ENCODE measurements at regions not wholly inside any gene's neighbourhood (a gene's known extent, or its start where the extent isn't known, plus 50 kb on each side); places are given as distances from the start of the nearest gene placed in this dataset.

DNA sequence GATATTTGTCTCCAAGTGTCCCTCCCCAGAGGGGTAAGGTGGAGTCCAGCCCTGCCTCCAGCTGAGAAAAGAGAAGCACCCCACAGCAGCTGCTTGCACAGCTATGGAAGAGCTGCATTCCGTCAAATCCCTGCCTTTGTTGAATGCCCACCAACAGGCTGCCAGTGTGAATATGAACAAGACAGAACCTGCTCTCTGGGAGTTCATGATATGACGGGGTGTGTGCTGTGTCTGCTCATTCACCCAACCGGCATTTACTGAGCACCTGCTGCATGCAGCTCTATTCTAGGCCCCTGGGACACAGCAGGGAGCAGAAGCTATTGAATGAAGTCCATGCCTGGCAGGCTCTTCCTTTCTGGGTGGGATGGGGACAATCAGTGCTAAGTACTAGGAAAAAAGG lies 238.8 kb downstream of the GADD45G start:
- DNase-seq, result peak in 1 of 7 donors; percentile 2
- intact Hi-C loops (cut with DNase I), result no loop called here
- TF ChIP-seq, protein P1, sequence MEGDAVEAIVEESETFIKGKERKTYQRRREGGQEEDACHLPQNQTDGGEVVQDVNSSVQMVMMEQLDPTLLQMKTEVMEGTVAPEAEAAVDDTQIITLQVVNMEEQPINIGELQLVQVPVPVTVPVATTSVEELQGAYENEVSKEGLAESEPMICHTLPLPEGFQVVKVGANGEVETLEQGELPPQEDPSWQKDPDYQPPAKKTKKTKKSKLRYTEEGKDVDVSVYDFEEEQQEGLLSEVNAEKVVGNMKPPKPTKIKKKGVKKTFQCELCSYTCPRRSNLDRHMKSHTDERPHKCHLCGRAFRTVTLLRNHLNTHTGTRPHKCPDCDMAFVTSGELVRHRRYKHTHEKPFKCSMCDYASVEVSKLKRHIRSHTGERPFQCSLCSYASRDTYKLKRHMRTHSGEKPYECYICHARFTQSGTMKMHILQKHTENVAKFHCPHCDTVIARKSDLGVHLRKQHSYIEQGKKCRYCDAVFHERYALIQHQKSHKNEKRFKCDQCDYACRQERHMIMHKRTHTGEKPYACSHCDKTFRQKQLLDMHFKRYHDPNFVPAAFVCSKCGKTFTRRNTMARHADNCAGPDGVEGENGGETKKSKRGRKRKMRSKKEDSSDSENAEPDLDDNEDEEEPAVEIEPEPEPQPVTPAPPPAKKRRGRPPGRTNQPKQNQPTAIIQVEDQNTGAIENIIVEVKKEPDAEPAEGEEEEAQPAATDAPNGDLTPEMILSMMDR (IDR thresholded peaks at IDR 0.05), result no peak
- TF ChIP-seq POLR2A (IDR thresholded peaks at IDR 0.05), result no peak
- WGBS, 4 donors, result 79 to 99% (median 97%) methylated on average over 3 of the region's 3 CpGs
- Histone ChIP-seq H3K27ac (no peak overlapping the region), H3K27me3 (no peaks in the 10 kb centered on the region), H3K4me1 (replicated peaks in 1 of 2) (peaks cover 0 to 8% of the 10 kb centered on the region in 2 donors), H3K36me3 (replicated peaks in 1 of 2) (no peaks in the 10 kb centered on the region), H3K9me3 (replicated peaks in 1 of 3) (no peaks in the 10 kb centered on the region), H3K4me3 (no peak overlapping the region)

- H3K4me3 ChIP-seq, result no peak overlapping the region
- H3K4me1 ChIP-seq (replicated peaks in 1 of 2), result peaks cover 0 to 8% of the 10 kb centered on the region in 2 donors
- WGBS, 4 donors, result 95 to 98% (median 97%) methylated on average over 5 of the region's 5 CpGs
- TF ChIP-seq, protein P1 (IDR thresholded peaks at IDR 0.05), result no peak
- no peak for TF ChIP-seq POLR2A (IDR thresholded peaks at IDR 0.05)
- no peaks in the 10 kb centered on the region for H3K27me3 ChIP-seq
- DNase-seq, result peak in 1 of 7 donors; percentile 42
- intact Hi-C loops (cut with DNase I), result no loop called here
- no peaks in the 10 kb centered on the region for H3K36me3 ChIP-seq (replicated peaks in 1 of 2)
- no peak overlapping the region for H3K27ac ChIP-seq
- no peaks in the 10 kb centered on the region for H3K9me3 ChIP-seq (replicated peaks in 1 of 3)
Observed at GRCh38 chr9:89844075-89844474, 239.3 kb downstream of the GADD45G start.

- no peaks in the 10 kb centered on the region for H3K36me3 ChIP-seq (replicated peaks in 1 of 2)
- intact Hi-C loops (cut with DNase I), result no loop called here
- no peak overlapping the region for H3K4me3 ChIP-seq
- no peak overlapping the region for H3K27ac ChIP-seq
- TF ChIP-seq, protein P1 (IDR thresholded peaks at IDR 0.05), result no peak
- TF ChIP-seq POLR2A (IDR thresholded peaks at IDR 0.05), result no peak
- 94 to 96% (median 94%) methylated on average over 6 of the region's 6 CpGs for WGBS, 4 donors
- no peaks in the 10 kb centered on the region for H3K27me3 ChIP-seq
- no peaks in the 10 kb centered on the region for H3K9me3 ChIP-seq (replicated peaks in 1 of 3)
- H3K4me1 ChIP-seq (replicated peaks in 1 of 2), result peaks cover 0 to 3% of the 10 kb centered on the region in 2 donors
- DNase-seq, result peak in 2 of 7 donors; percentile 3 to 21
Observed at GRCh38 chr9:89844535-89844934, 239.7 kb downstream of the GADD45G start.

GRCh38 chr9:89845321-89845720 lies 240.5 kb downstream of the GADD45G start:
- 67 to 83% (median 70%) methylated on average over 3 of the region's 3 CpGs for WGBS, 4 donors
- H3K27ac ChIP-seq, result no peak overlapping the region

More at GRCh38 chr9:89845321-89845720, 240.5 kb downstream of the GADD45G start:
- Histone ChIP-seq H3K4me1 (replicated peaks in 1 of 2) (peaks cover 0 to 1% of the 10 kb centered on the region in 2 donors), H3K4me3 (no peak overlapping the region), H3K9me3 (replicated peaks in 1 of 3) (no peaks in the 10 kb centered on the region), H3K27me3 (no peaks in the 10 kb centered on the region), H3K36me3 (replicated peaks in 1 of 2) (no peaks in the 10 kb centered on the region)
- intact Hi-C loops (cut with DNase I), result no loop called here
- peak in 2 of 7 donors; percentile 13 to 28 for DNase-seq
- no peak for TF ChIP-seq POLR2A (IDR thresholded peaks at IDR 0.05)
- TF ChIP-seq, protein P1 (IDR thresholded peaks at IDR 0.05), result no peak
